SU-DHL-6 (cell line): ENCODE measurements at regions not wholly inside any gene's neighbourhood (a gene's known extent, or its start where the extent isn't known, plus 50 kb on each side); places are given as distances from the start of the nearest gene placed in this dataset.

Source experiments
- H2AFZ ChIP-seq: fragments of 200-600 bp; sonication (generic); 2 replicates; pipeline ENCODE4 v1.6.1; 2014; ENCODE audit warnings: low read depth, mild to moderate bottlenecking, moderate library complexity, mixed read lengths, antibody characterized with exemption, low read length; ENCODE audit not compliant: severe bottlenecking
- H3F3A ChIP-seq: fragments of 200-600 bp; shearing (Covaris generic); 2 replicates; pipeline ENCODE4 v1.6.0; 2016; ENCODE audit warnings: antibody characterized with exemption, mild to moderate bottlenecking; ENCODE audit not compliant: insufficient read depth
- H3K27ac ChIP-seq: fragments of 200-600 bp; sonication (generic); 2 replicates; pipeline ENCODE4 v1.5.1; 2016; ENCODE audit warnings: low read depth, mild to moderate bottlenecking, low read length, moderate library complexity, mixed read lengths
- H3K27me3 ChIP-seq: fragments of 200-600 bp; sonication (generic), shearing (Covaris generic); 2 replicates; pipeline ENCODE4 v1.6.0; 2014; ENCODE audit warnings: mild to moderate bottlenecking, low read length
- H3K36me3 ChIP-seq: fragments of 200-600 bp; sonication (generic); 2 replicates; pipeline ENCODE4 v1.6.1; 2014; ENCODE audit warnings: mild to moderate bottlenecking, low read length, mixed read lengths
- H3K4me2 ChIP-seq: fragments of 300-600, 200-600 bp; shearing (Covaris generic), sonication (generic); 2 replicates; pipeline ENCODE4 v1.6.0; 2014; ENCODE audit warnings: low read length, low read depth, mild to moderate bottlenecking; ENCODE audit not compliant: poor library complexity, severe bottlenecking
- H3K4me3 ChIP-seq: fragments of 200-600 bp; sonication (generic); 2 replicates; pipeline ENCODE4 v1.5.1; 2014; ENCODE audit warnings: antibody characterized with exemption, low read length, mild to moderate bottlenecking, mixed read lengths; ENCODE audit not compliant: insufficient read depth, poor library complexity, severe bottlenecking
- H3K79me2 ChIP-seq: fragments of 200-600 bp; sonication (generic); 2 replicates; pipeline ENCODE4 v1.6.1; 2014; ENCODE audit warnings: mild to moderate bottlenecking, low read length, moderate library complexity; ENCODE audit not compliant: insufficient read depth
- H3K9ac ChIP-seq: fragments of 200-600 bp; sonication (generic); 2 replicates; pipeline ENCODE4 v1.7.0; 2014; ENCODE audit warnings: mild to moderate bottlenecking, low read length
- H3K9me2 ChIP-seq: fragments of 200-600 bp; sonication (generic); replicated peaks from 2 replicates; pipeline ENCODE4 v1.6.1; 2014; ENCODE audit warnings: low read length; ENCODE audit not compliant: insufficient read depth
- H3K9me3 ChIP-seq: fragments of 200-600 bp; sonication (generic); 2 replicates; pipeline ENCODE4 v1.6.1; 2014; ENCODE audit warnings: low read length, mixed read lengths; ENCODE audit not compliant: insufficient read depth
- H4K20me1 ChIP-seq: fragments of 200-600 bp; sonication (generic); 2 replicates; pipeline ENCODE4 v1.6.1; 2014; ENCODE audit warnings: low read depth, mild to moderate bottlenecking, antibody characterized with exemption, low read length, moderate library complexity, mixed read lengths
- CTCF ChIP-seq: fragments of 200-600 bp; sonication (generic); IDR thresholded peaks from one replicate; pipeline ENCODE4 v1.5.1; 2017; ENCODE audit warnings: antibody characterized with exemption, mild to moderate bottlenecking, low read length, moderate library complexity; ENCODE audit not compliant: insufficient read depth, poor library complexity, severe bottlenecking
- EZH2phosphoT487 ChIP-seq: fragments of 200-600 bp; sonication (generic), shearing (Covaris generic); conservative IDR thresholded peaks from 2 replicates; pipeline ENCODE4 v1.6.1; 2018; ENCODE audit warnings: mild to moderate bottlenecking, antibody characterized with exemption, low read length, moderate library complexity, mixed read lengths

- H3K27ac ChIP-seq = no peak overlapping the region
- no peaks in the 10 kb centered on the region for H3K9me2 ChIP-seq
- H3K9me3 ChIP-seq = no peaks in the 10 kb centered on the region
- H4K20me1 ChIP-seq = no peaks in the 10 kb centered on the region
- H2AFZ ChIP-seq = no peak overlapping the region
- no peak overlapping the region for H3K4me3 ChIP-seq
- H3K79me2 ChIP-seq = no peaks in the 10 kb centered on the region
- TF ChIP-seq CTCF (no peak), EZH2phosphoT487 (no peak)
- H3K36me3 ChIP-seq = no peaks in the 10 kb centered on the region
- H3F3A ChIP-seq = no peaks in the 10 kb centered on the region
- H3K4me2 ChIP-seq = no peak overlapping the region
- no peaks in the 10 kb centered on the region for H3K27me3 ChIP-seq
- no peak overlapping the region for H3K9ac ChIP-seq
Observed at GRCh38 chr5:160937570-160937969, 85.6 kb upstream of the ATP10B start.

DNA sequence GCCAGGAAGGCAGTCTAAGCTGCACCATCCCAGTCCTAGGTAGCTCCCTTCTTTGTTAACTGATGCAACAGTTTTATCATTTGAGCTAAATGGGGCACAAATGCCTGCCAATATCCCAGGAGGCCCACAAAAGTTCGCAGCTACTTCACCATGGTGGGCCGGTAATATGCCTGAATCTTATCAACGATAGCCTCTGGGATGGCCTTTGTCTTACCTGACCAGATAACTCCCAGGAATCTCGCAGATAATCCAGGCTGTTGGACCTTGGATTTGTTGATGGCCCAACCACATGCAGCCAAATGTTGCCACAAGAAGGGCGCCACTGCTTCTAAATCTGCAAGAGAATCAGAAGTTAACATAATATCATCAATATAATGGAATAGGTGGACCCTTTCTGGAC is 83.8 kb upstream of the ATP10B start:
- H3K36me3 ChIP-seq = no peaks in the 10 kb centered on the region
- H3K9me3 ChIP-seq = no peaks in the 10 kb centered on the region
- no peak overlapping the region for H3K4me3 ChIP-seq
- H4K20me1 ChIP-seq = no peaks in the 10 kb centered on the region
- H3K27ac ChIP-seq = no peak overlapping the region
- H2AFZ ChIP-seq = no peak overlapping the region
- H3K79me2 ChIP-seq = no peaks in the 10 kb centered on the region
- no peaks in the 10 kb centered on the region for H3F3A ChIP-seq
- TF ChIP-seq EZH2phosphoT487 = no peak
- TF ChIP-seq CTCF = no peak
- no peak overlapping the region for H3K4me2 ChIP-seq
- H3K27me3 ChIP-seq = no peaks in the 10 kb centered on the region
- H3K9ac ChIP-seq = no peak overlapping the region
- H3K9me2 ChIP-seq = no peaks in the 10 kb centered on the region

DNA sequence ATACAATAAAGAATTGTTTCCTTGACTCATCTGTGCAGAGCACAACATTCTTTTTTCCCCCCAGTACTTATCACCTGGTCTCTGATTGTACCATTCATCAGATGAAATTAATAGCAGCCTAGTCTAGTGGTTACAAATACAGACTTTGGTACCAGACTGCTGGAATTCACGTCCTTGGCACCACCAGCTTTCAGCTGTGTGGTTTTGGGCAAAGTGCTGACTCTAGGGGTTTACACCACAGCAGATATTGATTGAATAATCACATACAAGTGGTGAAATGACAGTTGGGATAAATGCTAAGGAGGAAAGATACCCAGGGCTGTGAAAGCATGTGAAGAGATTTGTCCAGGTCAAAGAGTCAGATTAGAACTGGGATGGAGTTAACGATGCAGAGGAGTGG is 79.3 kb upstream of the ATP10B start:
- Histone ChIP-seq H3K36me3 (no peaks in the 10 kb centered on the region), H2AFZ (no peak overlapping the region), H3K9me2 (no peaks in the 10 kb centered on the region), H3K9me3 (no peaks in the 10 kb centered on the region), H3F3A (no peaks in the 10 kb centered on the region), H3K27ac (no peak overlapping the region), H4K20me1 (no peaks in the 10 kb centered on the region), H3K9ac (no peak overlapping the region), H3K4me2 (no peak overlapping the region), H3K4me3 (no peak overlapping the region), H3K79me2 (no peaks in the 10 kb centered on the region), H3K27me3 (no peaks in the 10 kb centered on the region)
- no peak for TF ChIP-seq CTCF
- no peak for TF ChIP-seq EZH2phosphoT487

DNA sequence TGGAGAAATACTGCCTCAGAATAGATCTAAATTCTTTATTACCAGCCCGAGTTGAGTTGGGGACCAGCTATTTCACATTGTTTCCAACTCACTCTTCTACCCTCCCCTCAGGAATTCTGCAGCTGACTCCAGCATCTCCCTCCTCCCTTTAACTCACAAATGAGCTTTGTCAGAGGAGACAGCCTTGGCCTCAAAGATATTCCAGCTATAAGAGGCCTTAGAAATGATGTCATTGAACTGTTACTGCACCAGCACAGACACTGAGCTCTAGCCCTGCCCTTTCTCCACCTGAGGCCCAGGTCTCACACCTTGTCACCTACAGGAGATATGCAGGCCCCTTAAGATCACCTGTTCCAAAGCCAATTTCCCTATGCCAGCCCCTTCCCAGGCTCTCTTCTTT is 78.4 kb upstream of the ATP10B start:
- no peak overlapping the region for H3K4me3 ChIP-seq
- no peak overlapping the region for H3K27ac ChIP-seq
- H3K36me3 ChIP-seq = no peaks in the 10 kb centered on the region
- no peaks in the 10 kb centered on the region for H3K9me2 ChIP-seq
- no peaks in the 10 kb centered on the region for H3K9me3 ChIP-seq
- no peak overlapping the region for H3K4me2 ChIP-seq
- H3K79me2 ChIP-seq = no peaks in the 10 kb centered on the region
- no peak overlapping the region for H2AFZ ChIP-seq
- no peaks in the 10 kb centered on the region for H4K20me1 ChIP-seq
- TF ChIP-seq EZH2phosphoT487 (no peak), CTCF (no peak)
- no peak overlapping the region for H3K9ac ChIP-seq
- H3F3A ChIP-seq = no peaks in the 10 kb centered on the region
- no peaks in the 10 kb centered on the region for H3K27me3 ChIP-seq
